B cell (primary cell): ENCODE measurements at regions not wholly inside any gene's neighbourhood (a gene's known extent, or its start where the extent isn't known, plus 50 kb on each side); places are given as distances from the start of the nearest gene placed in this dataset.

Experiments
- ATAC-seq: fragments of 200-7000 bp; cut with Tn5 transposase; one replicate; pipeline ENCODE4 v1.10.0; 2021; ENCODE audit warnings: low read depth, mild to moderate bottlenecking, moderate number of reproducible peaks, moderate library complexity
- CTCF ChIA-PET: fragments of 350-600 bp; sonication (Branson Sonifier 250); formaldehyde crosslinking; loops from one replicate; lab custom pipeline; 2021; ENCODE audit warnings: antibody characterized with exemption, inconsistent platforms; lab: Charles Lee
- POLR2A ChIA-PET: fragments of 350-600 bp; sonication (Branson Sonifier 250); formaldehyde crosslinking; loops from one replicate; lab custom pipeline; 2021; ENCODE audit warnings: antibody characterized with exemption; lab: Charles Lee
- DNase-seq: peaks from one replicate; pipeline ENCODE4 v3.0.0; 2013
- H2AFZ ChIP-seq: 2 replicates; pipeline ENCODE4 v1.6.1; 2012; ENCODE audit warnings: mild to moderate bottlenecking, low read depth, low read length; ENCODE audit not compliant: insufficient read depth, poor library complexity, severe bottlenecking
- H3K27ac ChIP-seq, 2 donors: 1 replicate in 1 of 2; 2 replicates in 1 of 2; pipeline ENCODE4 v1.5.1; 2012 to 2013; ENCODE audit warnings: low read length in 2 of 2, mild to moderate bottlenecking in 2 of 2, moderate library complexity in 1 of 2
- H3K27me3 ChIP-seq, 4 experiments: fragments of 200-600 bp in 1 of 4; sonication (generic) in 1 of 4; replicated peaks in 1 of 4; 1 replicate in 2 of 4; 2 replicates in 2 of 4; pipeline versions ENCODE4 v1.6.1 to v1.7.0; 2013 to 2016; ENCODE audit warnings: low read length in 3 of 4, mild to moderate bottlenecking in 2 of 4, mixed read lengths in 1 of 4, moderate library complexity in 1 of 4; ENCODE audit not compliant: insufficient read depth in 4 of 4, control insufficient read depth in 3 of 4; ENCODE audit errors: control extremely low read depth in 1 of 4
- H3K36me3 ChIP-seq, 2 experiments: replicated peaks in 1 of 2; 1 replicate in 1 of 2; 2 replicates in 1 of 2; pipeline versions ENCODE4 v1.6.1 to v1.7.1; 2013; ENCODE audit warnings: low read length in 1 of 2; ENCODE audit not compliant: insufficient read depth in 2 of 2, control insufficient read depth in 1 of 2; ENCODE audit errors: control extremely low read depth in 1 of 2, extremely low read depth in 1 of 2
- H3K4me1 ChIP-seq, 2 donors: fragments of 200-600 bp in 1 of 2; sonication (generic) in 1 of 2; 1 replicate in 1 of 2; 2 replicates in 1 of 2; pipeline versions ENCODE4 v1.5.1 to v1.6.1; 2013 to 2017; ENCODE audit warnings: low read length in 2 of 2; ENCODE audit not compliant: control insufficient read depth in 2 of 2, insufficient read depth in 2 of 2
- H3K4me2 ChIP-seq: replicated peaks from 2 replicates; pipeline ENCODE3; 2012; ENCODE audit warnings: mild to moderate bottlenecking, low read depth, low read length; ENCODE audit not compliant: poor library complexity, severe bottlenecking
- H3K4me3 ChIP-seq, 5 experiments: fragments of 200-600 bp in 1 of 5; sonication (generic) in 1 of 5; 1 replicate in 3 of 5; 2 replicates in 2 of 5; pipeline versions ENCODE4 v1.5.1 to v1.7.0; 2011 to 2016; ENCODE audit warnings: low read length in 4 of 5, mild to moderate bottlenecking in 4 of 5, low read depth in 2 of 5, control low read depth in 1 of 5, moderate library complexity in 1 of 5; ENCODE audit not compliant: insufficient read depth in 1 of 5; ENCODE audit errors: control extremely low read depth in 1 of 5, extremely low read depth in 1 of 5
- H3K79me2 ChIP-seq: fragments of 200-600 bp; sonication (generic); one replicate; pipeline ENCODE4 v1.6.0; 2016; ENCODE audit warnings: low read length; ENCODE audit not compliant: control insufficient read depth, insufficient read depth
- H3K9ac ChIP-seq: fragments of 200-600 bp; sonication (generic); 2 replicates; pipeline ENCODE4 v1.6.1; 2017; ENCODE audit warnings: mild to moderate bottlenecking, low read length, moderate library complexity
- H3K9me3 ChIP-seq, 3 donors: one replicate each; pipeline versions ENCODE4 v1.6.1 to v1.7.1; 2013; ENCODE audit warnings: low read length in 2 of 3; ENCODE audit not compliant: control insufficient read depth in 2 of 3, insufficient read depth in 1 of 3; ENCODE audit errors: control extremely low read depth in 1 of 3
- H4K20me1 ChIP-seq: 2 replicates; pipeline ENCODE4 v1.6.0; 2012; ENCODE audit warnings: mild to moderate bottlenecking, low read length; ENCODE audit not compliant: insufficient read depth, control insufficient read depth, poor library complexity, severe bottlenecking
- H3K27ac Mint-ChIP-seq: one replicate; pipeline ENCODE4 v1.8.0; 2021; ENCODE audit warnings: mixed read lengths
- H3K27me3 Mint-ChIP-seq: one replicate; pipeline ENCODE4 v1.8.0; 2021; ENCODE audit warnings: mixed read lengths
- H3K4me1 Mint-ChIP-seq: one replicate; pipeline ENCODE4 v1.8.0; 2021; ENCODE audit warnings: mixed read lengths
- H3K4me3 Mint-ChIP-seq: one replicate; pipeline ENCODE4 v1.8.0; 2021; ENCODE audit warnings: mixed read lengths
- H3K9me3 Mint-ChIP-seq: one replicate; pipeline ENCODE4 v1.8.0; 2022; ENCODE audit warnings: mixed read lengths; ENCODE audit not compliant: insufficient read depth
- CTCF ChIP-seq: fragments of 200-600 bp; IDR thresholded peaks from one replicate; pipeline ENCODE4 v1.8.0; 2022; ENCODE audit warnings: antibody characterized with exemption, mild to moderate bottlenecking
- EZH2 ChIP-seq: IDR thresholded peaks from 2 replicates; pipeline ENCODE4 v1.6.1; 2012; ENCODE audit warnings: borderline replicate concordance, low read depth, mild to moderate bottlenecking, moderate library complexity, low read length; ENCODE audit not compliant: insufficient read depth, poor library complexity, severe bottlenecking
- whole genome bisulfite sequencing: methylation state at CpG from one replicate; pipeline ENCODE4 v1.1.5; 2013; ENCODE audit warnings: missing lambda C conversion rate; ENCODE audit not compliant: insufficient coverage; 5-methylcytosine and 5-hydroxymethylcytosine counted together
- intact Hi-C: fragments of 100-400 bp; cut with micrococcal nuclease; formaldehyde crosslinking; loops from one replicate; pipeline ENCODE4 v1.10.0; 2022

- Histone ChIP-seq H3K4me1 (no peaks in the 10 kb centered on the region), H3K9ac (no peak overlapping the region), H3K27ac (no peak overlapping the region), H3K79me2 (no peaks in the 10 kb centered on the region), H3K4me2 (no peak overlapping the region), H2AFZ (no peak overlapping the region), H3K4me3 (no peak overlapping the region), H3K27me3 (no peaks in the 10 kb centered on the region), H4K20me1 (no peaks in the 10 kb centered on the region), H3K36me3 (no peaks in the 10 kb centered on the region), H3K9me3 (peaks cover 0 to 3% (median 0%) of the 10 kb centered on the region in 3 donors)
- H3K27ac Mint-ChIP-seq, result no peak overlapping the region
- H3K4me1 Mint-ChIP-seq, result no peaks in the 10 kb centered on the region
- H3K27me3 Mint-ChIP-seq, result no peaks in the 10 kb centered on the region
- no CpG with 5 or more reads among the region's 2 CpGs for WGBS
- ChIA-PET POLR2A (no interaction called here), CTCF (no interaction called here)
- ATAC-seq, result no peak
- no peak overlapping the region for H3K4me3 Mint-ChIP-seq
- no peak for TF ChIP-seq EZH2
- no peak for TF ChIP-seq CTCF
- intact Hi-C loops, result no loop called here
- H3K9me3 Mint-ChIP-seq, result no peaks in the 10 kb centered on the region
- no peak for DNase-seq
Observed at GRCh38 chr14:30125322-30125979, 197.8 kb upstream of the PRKD1 start.

GRCh38 chr14:30129807-30130206 lies 202.2 kb upstream of the PRKD1 start:
- CTCF ChIA-PET, result no interaction called here
- WGBS, result 60% methylated on average over 3 of the region's 4 CpGs

More at GRCh38 chr14:30129807-30130206, 202.2 kb upstream of the PRKD1 start:
- H3K27ac ChIP-seq, result no peak overlapping the region
- no peak for TF ChIP-seq EZH2
- TF ChIP-seq CTCF, result no peak
- H3K4me1 ChIP-seq, result no peaks in the 10 kb centered on the region
- DNase-seq, result no peak
- Mint-ChIP-seq H3K9me3 (no peaks in the 10 kb centered on the region), H3K27me3 (no peaks in the 10 kb centered on the region), H3K4me1 (no peaks in the 10 kb centered on the region), H3K27ac (no peak overlapping the region), H3K4me3 (no peak overlapping the region)
- no peaks in the 10 kb centered on the region for H3K79me2 ChIP-seq
- H2AFZ ChIP-seq, result no peak overlapping the region
- no peaks in the 10 kb centered on the region for H3K27me3 ChIP-seq
- H3K9me3 ChIP-seq, result no peaks in the 10 kb centered on the region
- ATAC-seq, result no peak
- intact Hi-C loops, result no loop called here
- H4K20me1 ChIP-seq, result no peaks in the 10 kb centered on the region
- POLR2A ChIA-PET, result no interaction called here
- no peaks in the 10 kb centered on the region for H3K36me3 ChIP-seq
- no peak overlapping the region for H3K4me3 ChIP-seq
- no peak overlapping the region for H3K9ac ChIP-seq
- H3K4me2 ChIP-seq, result no peak overlapping the region
